ENCODE measurements at regions not wholly inside any gene's neighbourhood (a gene's known extent, or its start where the extent isn't known, plus 50 kb on each side); places are given as distances from the start of the nearest gene placed in this dataset.

DNA sequence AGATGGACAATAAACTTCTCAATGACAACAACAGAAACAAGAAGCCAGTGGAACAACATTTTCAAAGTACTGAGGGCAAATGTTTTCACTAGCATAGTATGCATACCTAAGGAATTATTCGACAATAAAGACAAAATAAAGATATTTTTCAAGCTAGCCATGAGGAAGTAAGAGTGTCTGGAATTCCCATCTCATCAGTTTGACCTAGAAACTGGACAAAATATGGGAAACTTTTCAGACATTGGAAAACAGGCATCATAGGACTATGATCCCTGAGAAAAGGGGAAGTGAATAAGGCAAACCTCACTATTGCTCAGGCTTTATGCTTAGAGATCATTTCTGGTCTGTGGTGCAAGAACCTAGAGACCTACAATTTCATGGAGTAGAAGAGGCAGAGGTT lies 86.3 kb downstream of the OAT start:
- no peaks in the 10 kb centered on the region for H3K36me3 ChIP-seq
- TF ChIP-seq, protein P1, sequence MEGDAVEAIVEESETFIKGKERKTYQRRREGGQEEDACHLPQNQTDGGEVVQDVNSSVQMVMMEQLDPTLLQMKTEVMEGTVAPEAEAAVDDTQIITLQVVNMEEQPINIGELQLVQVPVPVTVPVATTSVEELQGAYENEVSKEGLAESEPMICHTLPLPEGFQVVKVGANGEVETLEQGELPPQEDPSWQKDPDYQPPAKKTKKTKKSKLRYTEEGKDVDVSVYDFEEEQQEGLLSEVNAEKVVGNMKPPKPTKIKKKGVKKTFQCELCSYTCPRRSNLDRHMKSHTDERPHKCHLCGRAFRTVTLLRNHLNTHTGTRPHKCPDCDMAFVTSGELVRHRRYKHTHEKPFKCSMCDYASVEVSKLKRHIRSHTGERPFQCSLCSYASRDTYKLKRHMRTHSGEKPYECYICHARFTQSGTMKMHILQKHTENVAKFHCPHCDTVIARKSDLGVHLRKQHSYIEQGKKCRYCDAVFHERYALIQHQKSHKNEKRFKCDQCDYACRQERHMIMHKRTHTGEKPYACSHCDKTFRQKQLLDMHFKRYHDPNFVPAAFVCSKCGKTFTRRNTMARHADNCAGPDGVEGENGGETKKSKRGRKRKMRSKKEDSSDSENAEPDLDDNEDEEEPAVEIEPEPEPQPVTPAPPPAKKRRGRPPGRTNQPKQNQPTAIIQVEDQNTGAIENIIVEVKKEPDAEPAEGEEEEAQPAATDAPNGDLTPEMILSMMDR (IDR thresholded peaks at IDR 0.05 in 4 of 5, conservative IDR thresholded peaks at IDR 0.05 in 1 of 5) = no peak
- TF ChIP-seq POLR2A (IDR thresholded peaks at IDR 0.05) = no peak
- no peak overlapping the region for H3K27ac ChIP-seq
- DNase-seq (no peak), ATAC-seq (no peak)
- in situ Hi-C loops (cut with MboI; ENCODE audit: low sequenced_read_pairs in 4 of 4) = no loop called here
- no peak overlapping the region for H3K4me3 ChIP-seq
- no peaks in the 10 kb centered on the region for H3K27me3 ChIP-seq
- no peaks in the 10 kb centered on the region for H3K4me1 ChIP-seq
- H3K9me3 ChIP-seq = no peaks in the 10 kb centered on the region
- intact Hi-C loops (cut with DNase I; ENCODE audit: low total_unique reads) = no loop called here

DNA sequence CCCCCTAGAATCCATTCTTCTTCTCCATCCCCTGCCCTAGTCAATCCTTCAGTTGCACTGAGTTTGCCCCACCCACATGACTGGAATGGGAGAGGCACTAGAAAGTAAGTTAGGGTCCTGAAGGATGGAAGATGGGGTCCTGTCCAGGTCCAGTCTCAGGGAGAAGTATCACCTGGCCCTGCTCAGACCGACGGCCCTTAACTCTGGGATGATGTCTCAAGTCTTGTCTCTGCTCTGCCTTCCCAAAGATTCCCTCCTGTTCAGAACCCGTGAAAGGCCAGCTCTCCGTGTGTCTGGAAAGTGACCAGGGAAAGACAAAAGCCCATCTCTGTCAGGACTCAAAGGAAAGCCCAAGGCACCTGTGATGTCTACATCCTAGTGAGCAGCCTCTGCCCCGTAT lies 88.8 kb downstream of the OAT start:
- DNase-seq = no peak
- H3K27ac ChIP-seq = no peak overlapping the region
- no peak for TF ChIP-seq POLR2A (IDR thresholded peaks at IDR 0.05)
- TF ChIP-seq, protein P1 (IDR thresholded peaks at IDR 0.05 in 4 of 5, conservative IDR thresholded peaks at IDR 0.05 in 1 of 5) = no peak

DNA sequence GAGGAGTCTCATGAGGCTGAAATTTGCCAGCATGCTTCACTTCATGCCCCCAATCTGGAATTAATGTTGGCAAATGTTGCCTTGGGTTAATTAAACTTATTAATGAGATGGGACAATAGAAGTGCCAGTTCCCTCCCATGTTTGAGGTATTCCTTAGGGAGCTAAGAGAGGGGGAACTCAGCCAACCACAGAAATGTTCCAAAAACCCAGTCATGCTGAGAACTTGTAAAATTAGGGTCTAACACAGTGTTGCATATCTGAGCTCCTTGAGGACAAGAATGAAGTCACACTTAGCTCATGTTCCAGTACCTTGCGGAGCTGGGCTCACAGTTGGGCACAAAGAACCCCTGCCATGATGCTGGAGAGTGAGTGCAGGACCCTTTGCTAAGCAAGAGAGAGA lies 89.4 kb downstream of the OAT start:
- Histone ChIP-seq H3K9me3 (no peaks in the 10 kb centered on the region), H3K4me3 (no peak overlapping the region), H3K4me1 (no peaks in the 10 kb centered on the region), H3K36me3 (no peaks in the 10 kb centered on the region), H3K27ac (no peak overlapping the region), H3K27me3 (no peaks in the 10 kb centered on the region)
- in situ Hi-C loops (cut with MboI; ENCODE audit: low sequenced_read_pairs in 4 of 4) (no loop called here), intact Hi-C loops (cut with DNase I; ENCODE audit: low total_unique reads) (no loop called here)
- DNase-seq (no peak), ATAC-seq (no peak)
- no peak for TF ChIP-seq POLR2A (IDR thresholded peaks at IDR 0.05)
- TF ChIP-seq, protein P1 (IDR thresholded peaks at IDR 0.05 in 4 of 5, conservative IDR thresholded peaks at IDR 0.05 in 1 of 5) = no peak

More for the DNA sequence above, 88.8 kb downstream of the OAT start:
- H3K9me3 ChIP-seq = no peaks in the 10 kb centered on the region
- intact Hi-C loops (cut with DNase I; ENCODE audit: low total_unique reads) = no loop called here
- H3K36me3 ChIP-seq = no peaks in the 10 kb centered on the region
- no peak for ATAC-seq
- no peak overlapping the region for H3K4me3 ChIP-seq
- H3K27me3 ChIP-seq = no peaks in the 10 kb centered on the region
- H3K4me1 ChIP-seq = no peaks in the 10 kb centered on the region
- in situ Hi-C loops (cut with MboI; ENCODE audit: low sequenced_read_pairs in 4 of 4) = no loop called here

DNA sequence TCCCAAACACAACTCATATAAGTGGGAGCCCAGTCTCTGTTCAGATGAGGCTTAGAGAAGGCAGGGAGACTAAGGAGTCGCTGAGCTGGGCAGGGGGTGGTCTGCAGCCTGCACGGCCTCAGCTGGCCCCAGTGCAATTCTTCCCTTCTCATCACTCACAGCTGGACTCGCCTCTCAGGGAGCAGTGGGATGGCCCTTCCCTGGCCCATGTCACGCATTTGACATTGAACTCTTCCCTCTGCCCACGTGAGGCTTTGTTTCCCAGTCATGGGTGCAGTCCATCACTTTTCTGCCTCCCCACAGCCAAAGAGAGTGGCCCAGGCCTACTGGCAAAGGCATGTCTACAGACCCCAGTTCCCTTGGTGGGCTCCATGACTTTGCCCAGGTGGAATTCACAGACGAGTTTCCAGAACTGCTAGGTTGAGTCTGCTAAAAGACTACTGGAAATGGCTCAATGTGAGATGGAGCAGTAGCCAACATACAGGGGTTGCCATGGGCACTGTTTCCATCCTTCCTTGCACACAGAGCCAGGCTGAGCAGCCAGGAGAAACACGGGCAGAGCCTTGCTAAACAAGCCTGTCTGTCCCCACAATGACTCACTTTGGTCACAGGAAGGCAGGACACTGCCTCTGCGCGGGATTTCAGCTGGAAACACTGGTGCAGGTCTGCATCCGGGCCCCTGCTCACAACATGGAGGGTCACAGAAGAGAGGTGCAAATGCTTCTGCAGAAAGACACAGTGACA lies 90.1 kb downstream of the OAT start:
- Histone ChIP-seq H3K36me3 (no peaks in the 10 kb centered on the region), H3K9me3 (no peaks in the 10 kb centered on the region), H3K27me3 (no peaks in the 10 kb centered on the region), H3K4me1 (no peaks in the 10 kb centered on the region), H3K4me3 (no peak overlapping the region), H3K27ac (no peak overlapping the region)
- ATAC-seq = no peak
- TF ChIP-seq, protein P1 (IDR thresholded peaks at IDR 0.05 in 4 of 5, conservative IDR thresholded peaks at IDR 0.05 in 1 of 5) = no peak
- no peak for TF ChIP-seq POLR2A (IDR thresholded peaks at IDR 0.05)
- DNase-seq = no peak
- intact Hi-C loops (cut with DNase I; ENCODE audit: low total_unique reads) (no loop called here), in situ Hi-C loops (cut with MboI; ENCODE audit: low sequenced_read_pairs in 4 of 4) (no loop called here)

Data from gastrocnemius medialis (tissue), 4 donors.